Activated CD4-positive, alpha-beta T cell treated with anti-CD3 and anti-CD28 coated beads, Interleukin-2, amount 50 U/mL, for 48 hours (primary cell): ENCODE measurements at regions not wholly inside any gene's neighbourhood (a gene's known extent, or its start where the extent isn't known, plus 50 kb on each side); places are given as distances from the start of the nearest gene placed in this dataset.

Experiments
- DNase-seq, 2 experiments: peaks; one replicate each; pipeline ENCODE4 v3.0.0-alpha.2; 2020

GRCh38 chr14:87879389-87879788, 113.6 kb downstream of the GALC start:
- no peak for DNase-seq

- no peak for DNase-seq
Measured at GRCh38 chr14:87878959-87879358, 114.0 kb downstream of the GALC start.

- DNase-seq = no peak
Measured at GRCh38 chr14:87877877-87878276, 115.1 kb downstream of the GALC start.

GRCh38 chr14:87874676-87875075, 118.3 kb downstream of the GALC start:
- no peak for DNase-seq

- DNase-seq = no peak
Measured at GRCh38 chr14:87873741-87874140, 119.2 kb downstream of the GALC start.

- no peak for DNase-seq
Measured at GRCh38 chr14:87869619-87870583, 123.1 kb downstream of the GALC start.

- DNase-seq = no peak
Measured at GRCh38 chr14:87868920-87869319, 124.1 kb downstream of the GALC start.

- DNase-seq = no peak
Measured at GRCh38 chr14:87866116-87866515, 126.9 kb downstream of the GALC start.

- DNase-seq = no peak
Measured at GRCh38 chr14:87864356-87865270, 128.4 kb downstream of the GALC start.

- DNase-seq = no peak
Measured at GRCh38 chr14:87863047-87863446, 129.9 kb downstream of the GALC start.

- DNase-seq = no peak
Measured at GRCh38 chr14:87852107-87852506, 140.9 kb downstream of the GALC start.

- no peak for DNase-seq
Measured at GRCh38 chr14:87851190-87851589, 141.8 kb downstream of the GALC start.

GRCh38 chr14:87847216-87847755, 145.7 kb downstream of the GALC start:
- DNase-seq = no peak

GRCh38 chr14:87840906-87841305, 152.1 kb downstream of the GALC start:
- no peak for DNase-seq

GRCh38 chr14:87838931-87839330, 154.1 kb downstream of the GALC start:
- DNase-seq = no peak

- no peak for DNase-seq
Measured at GRCh38 chr14:87837296-87837695, 155.7 kb downstream of the GALC start.

GRCh38 chr14:87834594-87834993, 158.4 kb downstream of the GALC start:
- no peak for DNase-seq

GRCh38 chr14:87833026-87833425, 160.0 kb downstream of the GALC start:
- no peak for DNase-seq

- DNase-seq = no peak
Measured at GRCh38 chr14:87830443-87831096, 162.4 kb downstream of the GALC start.

GRCh38 chr14:87829543-87829942, 163.4 kb downstream of the GALC start:
- DNase-seq = no peak

- DNase-seq = no peak
Measured at GRCh38 chr14:87824266-87824665, 168.7 kb downstream of the GALC start.

- no peak for DNase-seq
Measured at GRCh38 chr14:87816416-87816815, 176.6 kb downstream of the GALC start.

GRCh38 chr14:87815121-87815520, 177.9 kb downstream of the GALC start:
- no peak for DNase-seq
